IMR-90 (cell line): ENCODE measurements at regions not wholly inside any gene's neighbourhood (a gene's known extent, or its start where the extent isn't known, plus 50 kb on each side); places are given as distances from the start of the nearest gene placed in this dataset.

ENCODE experiments used
- ATAC-seq: fragments of 200-7000 bp; cut with Tn5 transposase; 2 replicates; pipeline ENCODE4 v1.9.1; 2020; ENCODE audit warnings: low read depth, mild to moderate bottlenecking, moderate library complexity
- BruUV-seq: library from RNA; stranded (reverse); fragments of 400-500 nt; replicated peaks from 2 replicates; lab custom pipeline; 2021; lab: Mats Ljungman, UMichigan
- CTCF ChIA-PET: fragments of 300-600 bp; formaldehyde crosslinking; extraction: SDS; loops from one replicate; lab custom pipeline; 2021; ENCODE audit warnings: antibody characterized with exemption; lab: Yijun Ruan, JAX
- POLR2A ChIA-PET: fragments of 300-600 bp; sonication (Branson Sonifier 250); formaldehyde crosslinking; loops from one replicate; lab custom pipeline; 2022; ENCODE audit warnings: antibody characterized with exemption; ENCODE audit not compliant: unreplicated experiment; lab: Charles Lee
- DNase-seq: peaks from one replicate; pipeline ENCODE4 v3.0.0; 2013
- H2AFZ ChIP-seq: replicated peaks from 2 replicates; pipeline ENCODE3; 2013; ENCODE audit warnings: low read length, mild to moderate bottlenecking; ENCODE audit not compliant: poor library complexity
- H2AK5ac ChIP-seq: 2 replicates; pipeline ENCODE4 v1.6.1; 2013; ENCODE audit warnings: low read depth, low read length, inconsistent platforms
- H2AK9ac ChIP-seq: replicated peaks from 2 replicates; pipeline ENCODE3; 2013; ENCODE audit warnings: mild to moderate bottlenecking, low read depth, low read length, moderate library complexity; ENCODE audit not compliant: poor library complexity
- H2BK120ac ChIP-seq: 2 replicates; pipeline ENCODE4 v1.6.1; 2013; ENCODE audit warnings: low read depth, low read length, inconsistent platforms
- H2BK15ac ChIP-seq: 3 replicates; pipeline ENCODE4 v1.6.1; 2013; ENCODE audit warnings: low read depth, low read length, inconsistent platforms
- H2BK20ac ChIP-seq: 2 replicates; pipeline ENCODE4 v1.6.1; 2013; ENCODE audit warnings: low read depth, mild to moderate bottlenecking, inconsistent platforms, low read length, moderate library complexity
- H2BK5ac ChIP-seq: 2 replicates; pipeline ENCODE4 v1.6.1; 2013; ENCODE audit warnings: mild to moderate bottlenecking, low read depth, low read length, inconsistent platforms; ENCODE audit not compliant: poor library complexity, severe bottlenecking
- H3K14ac ChIP-seq: replicated peaks from 2 replicates; pipeline ENCODE4 v1.6.1; 2013; ENCODE audit warnings: low read depth, low read length, inconsistent platforms
- H3K18ac ChIP-seq: 2 replicates; pipeline ENCODE4 v1.6.1; 2013; ENCODE audit warnings: low read depth, low read length, control low read depth
- H3K23ac ChIP-seq: 2 replicates; pipeline ENCODE4 v1.6.1; 2013; ENCODE audit warnings: low read depth, low read length, inconsistent platforms
- H3K27ac ChIP-seq: 2 replicates; pipeline ENCODE4 v1.5.1; 2013; ENCODE audit warnings: mild to moderate bottlenecking, control low read depth, low read length; ENCODE audit not compliant: insufficient read depth
- H3K27me3 ChIP-seq: 2 replicates; pipeline ENCODE4 v1.6.1; 2013; ENCODE audit warnings: low read length; ENCODE audit not compliant: control insufficient read depth, insufficient read depth
- H3K36me3 ChIP-seq: 2 replicates; pipeline ENCODE4 v1.6.1; 2013; ENCODE audit warnings: low read length, mixed read lengths; ENCODE audit not compliant: control insufficient read depth, insufficient read depth
- H3K4ac ChIP-seq: 2 replicates; pipeline ENCODE4 v1.6.1; 2013; ENCODE audit warnings: low read depth, low read length, inconsistent platforms
- H3K4me1 ChIP-seq: 2 replicates; pipeline ENCODE4 v1.6.1; 2013; ENCODE audit warnings: low read length, mixed read lengths; ENCODE audit not compliant: control insufficient read depth, insufficient read depth
- H3K4me2 ChIP-seq: 2 replicates; pipeline ENCODE4 v1.6.1; 2013; ENCODE audit warnings: low read depth, mild to moderate bottlenecking, control low read depth, low read length, moderate library complexity
- H3K4me3 ChIP-seq: 2 replicates; pipeline ENCODE4 v1.5.1; 2013; ENCODE audit warnings: low read depth, mild to moderate bottlenecking, control low read depth, low read length, moderate library complexity; ENCODE audit not compliant: insufficient read depth
- H3K56ac ChIP-seq: 2 replicates; pipeline ENCODE4 v1.6.1; 2013; ENCODE audit warnings: low read length, inconsistent platforms; ENCODE audit not compliant: insufficient read depth; ENCODE audit errors: extremely low read depth
- H3K79me1 ChIP-seq, 2 experiments: 2 replicates each; pipeline ENCODE4 v1.6.1; 2013; ENCODE audit warnings: low read length in 2 of 2, inconsistent platforms in 1 of 2, low read depth in 1 of 2
- H3K9ac ChIP-seq: 2 replicates; pipeline ENCODE4 v1.6.1; 2013; ENCODE audit warnings: low read depth, low read length, control low read depth
- H3K9me1 ChIP-seq: 2 replicates; pipeline ENCODE4 v1.6.1; 2013; ENCODE audit warnings: low read length, inconsistent platforms; ENCODE audit not compliant: insufficient read depth
- H3K9me3 ChIP-seq: 2 replicates; pipeline ENCODE4 v1.6.1; 2013; ENCODE audit warnings: low read length; ENCODE audit not compliant: control insufficient read depth, insufficient read depth
- H4K20me1 ChIP-seq: 2 replicates; pipeline ENCODE4 v1.6.1; 2013; ENCODE audit warnings: low read length, inconsistent platforms; ENCODE audit not compliant: insufficient read depth
- H4K5ac ChIP-seq: 2 replicates; pipeline ENCODE4 v1.6.1; 2013; ENCODE audit warnings: mild to moderate bottlenecking, low read depth, low read length, control low read depth
- H4K8ac ChIP-seq, 2 experiments: 2 replicates each; pipeline ENCODE4 v1.6.1; 2013; ENCODE audit warnings: low read depth in 2 of 2, low read length in 2 of 2, control low read depth in 1 of 2, inconsistent platforms in 1 of 2
- H4K91ac ChIP-seq: 2 replicates; pipeline ENCODE4 v1.6.1; 2013; ENCODE audit warnings: low read depth, low read length, inconsistent platforms; ENCODE audit not compliant: insufficient read depth
- BHLHE40 ChIP-seq: fragments of 150-350 bp; IDR thresholded peaks from 2 replicates; pipeline ENCODE4 v1.6.1; 2016; ENCODE audit warnings: mild to moderate bottlenecking, low read depth, low read length
- CEBPB ChIP-seq: IDR thresholded peaks from 2 replicates; pipeline ENCODE4 v1.6.1; 2012; ENCODE audit warnings: low read depth, low read length, improper control_type of control experiment
- MAFK ChIP-seq: IDR thresholded peaks from 2 replicates; pipeline ENCODE4 v1.6.1; 2012; ENCODE audit warnings: low read depth, low read length, improper control_type of control experiment
- MAZ ChIP-seq: IDR thresholded peaks from 2 replicates; pipeline ENCODE4 v1.6.1; 2012; ENCODE audit warnings: low read depth, mild to moderate bottlenecking, low read length, improper control_type of control experiment, moderate library complexity, borderline replicate concordance
- POLR2A ChIP-seq: IDR thresholded peaks from 2 replicates; pipeline ENCODE4 v1.6.1; 2012; ENCODE audit warnings: mild to moderate bottlenecking, low read depth, low read length
- RAD21 ChIP-seq: IDR thresholded peaks from 2 replicates; pipeline ENCODE4 v1.6.1; 2012; ENCODE audit warnings: low read length, improper control_type of control experiment
- WGBS, 2 experiments: methylation state at CpG; one replicate each; pipeline versions ENCODE4 v1.1.5 to v1.1.7; 2013; ENCODE audit warnings: missing lambda C conversion rate in 2 of 2; ENCODE audit not compliant: insufficient read length in 1 of 2; ENCODE audit errors: extremely low coverage in 2 of 2; 5-methylcytosine and 5-hydroxymethylcytosine counted together
- dilution Hi-C: fragments of 300-500 bp; cut with HindIII; formaldehyde crosslinking; loops from one replicate; pipeline ENCODE4 v1.14.3; 2018; ENCODE audit warnings: low sequenced_read_pairs; ENCODE audit not compliant: unreplicated experiment
- in situ Hi-C: fragments of 300-500 bp; cut with MboI; formaldehyde crosslinking; loops from 3 replicates; pipeline ENCODE4 v1.14.3; 2019; ENCODE audit warnings: low sequenced_read_pairs, inconsistent platforms, mixed read lengths
- intact Hi-C: fragments of 100-400 bp; cut with micrococcal nuclease; formaldehyde crosslinking; loops from 2 replicates; pipeline ENCODE4 v1.10.0; 2022
- TF ChIP-seq, protein P1 (sequence below): conservative IDR thresholded peaks from 2 replicates; pipeline ENCODE4 v1.5.1; 2012; ENCODE audit warnings: mild to moderate bottlenecking, low read depth, low read length, improper control_type of control experiment

DNA sequence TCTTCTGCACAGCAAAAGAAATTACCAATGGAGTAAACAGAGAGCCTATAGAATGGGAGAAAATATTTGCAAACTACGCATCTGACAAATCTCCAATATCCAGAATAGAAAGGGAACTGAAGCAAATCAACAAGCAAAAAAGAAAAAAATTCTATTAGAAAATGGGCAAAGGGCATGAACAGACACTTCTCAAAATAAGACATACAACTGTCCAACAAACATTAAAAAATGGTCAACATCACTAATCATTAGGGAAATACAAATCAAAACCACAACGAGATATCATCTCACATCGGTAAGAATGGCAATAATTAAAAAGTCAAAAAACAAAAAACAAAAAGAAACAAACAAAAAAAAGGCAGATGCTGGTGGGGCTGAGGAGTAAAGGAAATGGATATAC is 356.4 kb downstream of the ADCYAP1 start:
- H4K91ac ChIP-seq = no peak overlapping the region

More for the DNA sequence above, 356.4 kb downstream of the ADCYAP1 start:
- no peak overlapping the region for H3K56ac ChIP-seq
- H3K4ac ChIP-seq = no peak overlapping the region
- H3K9me1 ChIP-seq = no peaks in the 10 kb centered on the region
- H3K27me3 ChIP-seq = no peaks in the 10 kb centered on the region
- no peak overlapping the region for H2AFZ ChIP-seq
- CTCF ChIA-PET = no interaction called here
- H3K79me1 ChIP-seq = no peaks in the 10 kb centered on the region
- dilution Hi-C loops (no loop called here), intact Hi-C loops (no loop called here), in situ Hi-C loops (no loop called here)
- ATAC-seq (no peak), DNase-seq (no peak)
- no peak overlapping the region for H3K4me3 ChIP-seq
- H4K5ac ChIP-seq = no peak overlapping the region
- no peak overlapping the region for H3K4me2 ChIP-seq
- H2AK9ac ChIP-seq = no peak overlapping the region
- H4K20me1 ChIP-seq = no peaks in the 10 kb centered on the region
- no peak overlapping the region for H3K18ac ChIP-seq
- H3K36me3 ChIP-seq = no peaks in the 10 kb centered on the region
- no peak overlapping the region for H2BK120ac ChIP-seq
- POLR2A ChIA-PET = no interaction called here
- no peak overlapping the region for H2BK5ac ChIP-seq
- no peaks in the 10 kb centered on the region; the same call in 1 of the 2 replicates for H3K9me3 ChIP-seq
- H3K4me1 ChIP-seq = no peaks in the 10 kb centered on the region
- no peak overlapping the region for H4K8ac ChIP-seq
- no peak overlapping the region for H2AK5ac ChIP-seq
- no peak overlapping the region for H3K9ac ChIP-seq
- no peak overlapping the region for H3K23ac ChIP-seq
- no peak overlapping the region for H3K14ac ChIP-seq
- BruUV-seq = no TSS peak
- TF ChIP-seq, protein P1, sequence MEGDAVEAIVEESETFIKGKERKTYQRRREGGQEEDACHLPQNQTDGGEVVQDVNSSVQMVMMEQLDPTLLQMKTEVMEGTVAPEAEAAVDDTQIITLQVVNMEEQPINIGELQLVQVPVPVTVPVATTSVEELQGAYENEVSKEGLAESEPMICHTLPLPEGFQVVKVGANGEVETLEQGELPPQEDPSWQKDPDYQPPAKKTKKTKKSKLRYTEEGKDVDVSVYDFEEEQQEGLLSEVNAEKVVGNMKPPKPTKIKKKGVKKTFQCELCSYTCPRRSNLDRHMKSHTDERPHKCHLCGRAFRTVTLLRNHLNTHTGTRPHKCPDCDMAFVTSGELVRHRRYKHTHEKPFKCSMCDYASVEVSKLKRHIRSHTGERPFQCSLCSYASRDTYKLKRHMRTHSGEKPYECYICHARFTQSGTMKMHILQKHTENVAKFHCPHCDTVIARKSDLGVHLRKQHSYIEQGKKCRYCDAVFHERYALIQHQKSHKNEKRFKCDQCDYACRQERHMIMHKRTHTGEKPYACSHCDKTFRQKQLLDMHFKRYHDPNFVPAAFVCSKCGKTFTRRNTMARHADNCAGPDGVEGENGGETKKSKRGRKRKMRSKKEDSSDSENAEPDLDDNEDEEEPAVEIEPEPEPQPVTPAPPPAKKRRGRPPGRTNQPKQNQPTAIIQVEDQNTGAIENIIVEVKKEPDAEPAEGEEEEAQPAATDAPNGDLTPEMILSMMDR = no peak
- TF ChIP-seq POLR2A = no peak
- no peak for TF ChIP-seq RAD21
- TF ChIP-seq MAFK = no peak
- no peak for TF ChIP-seq BHLHE40
- no peak for TF ChIP-seq MAZ
- TF ChIP-seq CEBPB = no peak
- H3K27ac ChIP-seq = no peak overlapping the region
- no peak overlapping the region for H2BK15ac ChIP-seq
- no peak overlapping the region for H2BK20ac ChIP-seq
- WGBS, 2 experiments = no CpG with 5 or more reads among the region's 3 CpGs
